Upper lobe of left lung (tissue), 6 donors: ENCODE measurements at regions not wholly inside any gene's neighbourhood (a gene's known extent, or its start where the extent isn't known, plus 50 kb on each side); places are given as distances from the start of the nearest gene placed in this dataset.

Experiments used
- ATAC-seq, 2 donors: fragments of 200-7000 bp; cut with Tn5 transposase; one replicate each; pipeline ENCODE4 v1.9.1; 2022; ENCODE audit warnings: mild to moderate bottlenecking in 2 of 2, moderate library complexity in 2 of 2; ENCODE audit not compliant: low FRiP score in 2 of 2
- DNase-seq, 2 donors: peaks; one replicate each; pipeline ENCODE4 v3.0.0-alpha.2; 2019 to 2020
- H3K27ac ChIP-seq, 4 donors: fragments of 200-600 bp; sonication (generic); one replicate each; pipeline ENCODE4 v1.5.1; 2016 to 2019
- H3K27me3 ChIP-seq, 4 donors: fragments of 200-600 bp; sonication (generic); one replicate each; pipeline ENCODE4 v1.5.1; 2017 to 2019
- H3K36me3 ChIP-seq, 4 donors: fragments of 200-600 bp; sonication (generic); one replicate each; pipeline ENCODE4 v1.5.1; 2016 to 2019
- H3K4me1 ChIP-seq, 4 donors: fragments of 200-600 bp; sonication (generic); one replicate each; pipeline ENCODE4 v1.5.1; 2018 to 2019
- H3K4me3 ChIP-seq, 4 donors: fragments of 200-600 bp; sonication (generic); one replicate each; pipeline ENCODE4 v1.5.1; 2017 to 2019; ENCODE audit warnings: mild to moderate bottlenecking in 2 of 4, moderate library complexity in 1 of 4
- H3K9me3 ChIP-seq, 4 donors: fragments of 200-600 bp; sonication (generic); one replicate each; pipeline ENCODE4 v1.5.1; 2018 to 2019
- EP300 ChIP-seq, 4 donors: sonication (generic); formaldehyde crosslinking; IDR thresholded peaks; one replicate each; pipeline ENCODE4 v1.5.1; 2017; ENCODE audit warnings: antibody characterized with exemption in 4 of 4, control low read depth in 2 of 4
- POLR2A ChIP-seq, 4 donors: fragments of 450-650 bp; IDR thresholded peaks; one replicate each; pipeline ENCODE4 v1.5.1; 2016 to 2017; ENCODE audit warnings: antibody characterized with exemption in 4 of 4, mild to moderate bottlenecking in 2 of 4
- POLR2AphosphoS5 ChIP-seq, 2 donors: sonication (generic); formaldehyde crosslinking; IDR thresholded peaks; one replicate each; pipeline ENCODE4 v1.5.1; 2017; ENCODE audit warnings: antibody characterized with exemption in 2 of 2
- WGBS, 2 donors: methylation state at CpG; one replicate each; pipeline ENCODE4 v1.1.5; 2017 to 2018; 5-methylcytosine and 5-hydroxymethylcytosine counted together
- TF ChIP-seq, protein P1 (sequence below), 6 experiments: fragments of 450-650 bp in 4 of 6; fragments of 200-600 bp in 2 of 6; sonication (generic) in 2 of 6; IDR thresholded peaks; one replicate each; pipeline ENCODE4 v1.5.1; 2016 to 2019; ENCODE audit warnings: antibody characterized with exemption in 6 of 6
- donor health status: DM: no; HTN: no; CAD: no; lungs with moderate emphysema.
- donor health status: DM: no; HTN: yes; CAD: no; lungs with severe emphysema.

- Histone ChIP-seq H3K27me3 (no peaks in the 10 kb centered on the region), H3K9me3 (no peaks in the 10 kb centered on the region), H3K27ac (no peak overlapping the region), H3K4me3 (no peak overlapping the region), H3K4me1 (no peaks in the 10 kb centered on the region), H3K36me3 (no peaks in the 10 kb centered on the region)
- 87 to 92% methylated on average over 25 to 32 of the region's 41 CpGs for WGBS, 2 donors
- no peak for TF ChIP-seq EP300 (IDR thresholded peaks at IDR 0.05)
- TF ChIP-seq POLR2AphosphoS5 (IDR thresholded peaks at IDR 0.05), result no peak
- TF ChIP-seq, protein P1, sequence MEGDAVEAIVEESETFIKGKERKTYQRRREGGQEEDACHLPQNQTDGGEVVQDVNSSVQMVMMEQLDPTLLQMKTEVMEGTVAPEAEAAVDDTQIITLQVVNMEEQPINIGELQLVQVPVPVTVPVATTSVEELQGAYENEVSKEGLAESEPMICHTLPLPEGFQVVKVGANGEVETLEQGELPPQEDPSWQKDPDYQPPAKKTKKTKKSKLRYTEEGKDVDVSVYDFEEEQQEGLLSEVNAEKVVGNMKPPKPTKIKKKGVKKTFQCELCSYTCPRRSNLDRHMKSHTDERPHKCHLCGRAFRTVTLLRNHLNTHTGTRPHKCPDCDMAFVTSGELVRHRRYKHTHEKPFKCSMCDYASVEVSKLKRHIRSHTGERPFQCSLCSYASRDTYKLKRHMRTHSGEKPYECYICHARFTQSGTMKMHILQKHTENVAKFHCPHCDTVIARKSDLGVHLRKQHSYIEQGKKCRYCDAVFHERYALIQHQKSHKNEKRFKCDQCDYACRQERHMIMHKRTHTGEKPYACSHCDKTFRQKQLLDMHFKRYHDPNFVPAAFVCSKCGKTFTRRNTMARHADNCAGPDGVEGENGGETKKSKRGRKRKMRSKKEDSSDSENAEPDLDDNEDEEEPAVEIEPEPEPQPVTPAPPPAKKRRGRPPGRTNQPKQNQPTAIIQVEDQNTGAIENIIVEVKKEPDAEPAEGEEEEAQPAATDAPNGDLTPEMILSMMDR (IDR thresholded peaks at IDR 0.05), result no peak
- no peak for TF ChIP-seq POLR2A (IDR thresholded peaks at IDR 0.05)
- ATAC-seq (no peak), DNase-seq (peak in 1 of 2 donors; percentile 60)
These were observed 459.0 kb downstream of the GATA3 start for GRCh38 chr10:8513155-8514147.

DNA sequence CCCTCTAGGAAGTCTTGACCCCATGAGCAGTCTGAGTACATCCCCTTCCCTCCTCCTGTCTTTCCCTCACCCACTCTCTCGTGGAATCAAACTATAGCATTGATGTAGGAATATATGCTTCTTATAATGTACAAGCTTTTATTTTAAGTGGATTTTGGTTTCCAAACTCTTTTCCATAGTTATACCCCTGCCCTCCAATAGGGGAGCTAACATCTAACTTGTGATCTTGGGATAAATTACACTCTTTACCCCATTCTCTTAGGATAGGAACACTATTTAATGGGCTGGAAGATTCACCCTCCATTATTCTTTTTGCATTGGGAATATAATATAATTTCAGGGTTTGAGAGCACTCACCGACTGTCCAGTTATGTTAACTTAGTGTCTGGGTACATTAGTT, 465.9 kb downstream of the GATA3 start:
- no peak for ATAC-seq
- H3K27me3 ChIP-seq, result no peaks in the 10 kb centered on the region
- no peaks in the 10 kb centered on the region for H3K36me3 ChIP-seq
- 51 to 69% methylated on average over 2 of the region's 2 CpGs for WGBS, 2 donors
- TF ChIP-seq POLR2AphosphoS5 (IDR thresholded peaks at IDR 0.05) (no peak), POLR2A (IDR thresholded peaks at IDR 0.05) (no peak)
- TF ChIP-seq, protein P1 (IDR thresholded peaks at IDR 0.05), result no peak
- no peaks in the 10 kb centered on the region for H3K9me3 ChIP-seq
- no peak overlapping the region for H3K4me3 ChIP-seq
- DNase-seq, result no peak
- no peak overlapping the region for H3K27ac ChIP-seq
- no peaks in the 10 kb centered on the region for H3K4me1 ChIP-seq

DNA sequence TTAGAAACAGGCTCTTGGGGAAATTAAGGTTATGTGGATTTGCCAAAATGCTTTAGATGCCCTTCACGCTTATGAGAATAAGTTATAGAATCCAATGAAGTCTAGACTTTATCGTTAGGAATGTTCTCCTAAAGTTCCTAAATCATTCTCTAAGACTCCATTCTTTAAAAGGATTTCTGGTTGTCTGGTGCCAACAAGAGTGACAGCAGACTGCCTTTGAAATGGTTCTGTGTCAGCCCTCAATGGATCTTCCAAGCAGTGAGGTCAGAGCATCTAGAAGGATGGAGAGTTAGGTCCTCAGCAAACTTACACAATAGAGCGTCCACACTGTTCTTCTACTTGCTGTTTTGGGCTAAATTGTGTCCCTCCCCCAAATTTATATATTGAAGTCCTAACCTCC, 473.3 kb downstream of the GATA3 start:
- H3K9me3 ChIP-seq, result no peaks in the 10 kb centered on the region
- WGBS, 2 donors, result 91 to 92% methylated on average over 3 of the region's 3 CpGs
- H3K36me3 ChIP-seq, result no peaks in the 10 kb centered on the region
- no peak overlapping the region for H3K4me3 ChIP-seq
- DNase-seq, result no peak
- no peaks in the 10 kb centered on the region for H3K4me1 ChIP-seq
- TF ChIP-seq, protein P1 (IDR thresholded peaks at IDR 0.05), result no peak
- no peak overlapping the region for H3K27ac ChIP-seq
- H3K27me3 ChIP-seq, result no peaks in the 10 kb centered on the region
- ATAC-seq, result no peak

GRCh38 chr10:8531116-8531515, 476.6 kb downstream of the GATA3 start:
- WGBS, 2 donors, result 82 to 90% methylated on average over 8 of the region's 8 CpGs

More at GRCh38 chr10:8531116-8531515, 476.6 kb downstream of the GATA3 start:
- Histone ChIP-seq H3K4me1 (no peaks in the 10 kb centered on the region), H3K36me3 (no peaks in the 10 kb centered on the region), H3K27ac (no peak overlapping the region), H3K9me3 (no peaks in the 10 kb centered on the region), H3K4me3 (no peak overlapping the region), H3K27me3 (no peaks in the 10 kb centered on the region)
- no peak for ATAC-seq
- TF ChIP-seq, protein P1 (IDR thresholded peaks at IDR 0.05), result no peak
- TF ChIP-seq POLR2AphosphoS5 (IDR thresholded peaks at IDR 0.05) (no peak), POLR2A (IDR thresholded peaks at IDR 0.05) (no peak), EP300 (IDR thresholded peaks at IDR 0.05) (no peak)
- DNase-seq, result no peak
